Fibroblast of the aortic adventitia (primary cell): ENCODE measurements at regions not wholly inside any gene's neighbourhood (a gene's known extent, or its start where the extent isn't known, plus 50 kb on each side); places are given as distances from the start of the nearest gene placed in this dataset.

ENCODE experiments used
- DNase-seq: peaks from one replicate; pipeline ENCODE4 v3.0.0-alpha.2; 2010; ENCODE audit warnings: low read depth
- H3K4me3 ChIP-seq: 2 replicates; pipeline ENCODE4 v1.5.1; 2011; ENCODE audit warnings: low read depth, mild to moderate bottlenecking, control low read depth, low read length, moderate library complexity
- CTCF ChIP-seq: IDR thresholded peaks from 2 replicates; pipeline ENCODE4 v1.5.1; 2011; ENCODE audit warnings: mild to moderate bottlenecking, low read length, control low read depth, inconsistent platforms; ENCODE audit not compliant: insufficient read depth

- TF ChIP-seq CTCF: no peak
- H3K4me3 ChIP-seq: no peak overlapping the region
- no peak for DNase-seq
Observed at GRCh38 chr2:34961822-34962221, 1362.7 kb upstream of the FAM98A start.

GRCh38 chr2:34954758-34955157 is 1355.7 kb upstream of the FAM98A start:
- no peak for DNase-seq
- TF ChIP-seq CTCF: no peak

GRCh38 chr2:34950797-34951196 is 1351.7 kb upstream of the FAM98A start:
- no peak for DNase-seq
- no peak overlapping the region for H3K4me3 ChIP-seq
- TF ChIP-seq CTCF: no peak

More at GRCh38 chr2:34954758-34955157, 1355.7 kb upstream of the FAM98A start:
- no peak overlapping the region for H3K4me3 ChIP-seq

- H3K4me3 ChIP-seq: no peak overlapping the region
- TF ChIP-seq CTCF: no peak
- DNase-seq: no peak
Observed at GRCh38 chr2:34949316-34949715, 1350.2 kb upstream of the FAM98A start.

GRCh38 chr2:34936089-34936488 is 1337.0 kb upstream of the FAM98A start:
- no peak for DNase-seq
- no peak for TF ChIP-seq CTCF
- no peak overlapping the region for H3K4me3 ChIP-seq

- DNase-seq: no peak
- H3K4me3 ChIP-seq: no peak overlapping the region
- no peak for TF ChIP-seq CTCF
Observed at GRCh38 chr2:34912084-34912483, 1313.0 kb upstream of the FAM98A start.

GRCh38 chr2:34909992-34910705 is 1311.0 kb upstream of the FAM98A start:
- TF ChIP-seq CTCF: no peak
- DNase-seq: no peak
- no peak overlapping the region for H3K4me3 ChIP-seq
